HFF-Myc (cell line): ENCODE measurements at regions not wholly inside any gene's neighbourhood (a gene's known extent, or its start where the extent isn't known, plus 50 kb on each side); places are given as distances from the start of the nearest gene placed in this dataset.

Experiments
- DNase-seq: peaks from one replicate; pipeline ENCODE4 v3.0.0-alpha.2; 2011; ENCODE audit warnings: low read depth; ENCODE audit errors: extremely low read depth
- H3K4me3 ChIP-seq: replicated peaks from 2 replicates; pipeline ENCODE4 v1.5.1; 2011; ENCODE audit warnings: low read depth, mild to moderate bottlenecking, control low read depth, low read length
- CTCF ChIP-seq: IDR thresholded peaks from 2 replicates; pipeline ENCODE4 v1.5.1; 2012; ENCODE audit warnings: mild to moderate bottlenecking, low read depth, low read length, control low read depth; ENCODE audit errors: missing control alignments

GRCh38 chr1:73811798-73812197 lies 386.2 kb downstream of the LRRIQ3 start:
- no peak overlapping the region for H3K4me3 ChIP-seq
- DNase-seq, result no peak
- TF ChIP-seq CTCF, result no peak

- no peak for DNase-seq
- no peak overlapping the region for H3K4me3 ChIP-seq
- TF ChIP-seq CTCF, result no peak
Observed at GRCh38 chr1:73804935-73805334, 393.0 kb downstream of the LRRIQ3 start.

- TF ChIP-seq CTCF, result no peak
- DNase-seq, result no peak
- H3K4me3 ChIP-seq, result no peak overlapping the region
Observed at GRCh38 chr1:73803380-73803779, 394.6 kb downstream of the LRRIQ3 start.

GRCh38 chr1:73801912-73802429 lies 396.0 kb downstream of the LRRIQ3 start:
- DNase-seq, result no peak
- TF ChIP-seq CTCF, result no peak
- no peak overlapping the region for H3K4me3 ChIP-seq

GRCh38 chr1:73800376-73800775 lies 397.6 kb downstream of the LRRIQ3 start:
- no peak for TF ChIP-seq CTCF
- no peak for DNase-seq

GRCh38 chr1:73789965-73790364 lies 408.0 kb downstream of the LRRIQ3 start:
- no peak overlapping the region for H3K4me3 ChIP-seq
- DNase-seq, result no peak
- TF ChIP-seq CTCF, result no peak

More at GRCh38 chr1:73800376-73800775, 397.6 kb downstream of the LRRIQ3 start:
- H3K4me3 ChIP-seq, result no peak overlapping the region

GRCh38 chr1:73784026-73784425 lies 413.9 kb downstream of the LRRIQ3 start:
- DNase-seq, result no peak
- TF ChIP-seq CTCF, result no peak

More at GRCh38 chr1:73784026-73784425, 413.9 kb downstream of the LRRIQ3 start:
- no peak overlapping the region for H3K4me3 ChIP-seq
